C4-2B (cell line): ENCODE measurements at regions not wholly inside any gene's neighbourhood (a gene's known extent, or its start where the extent isn't known, plus 50 kb on each side); places are given as distances from the start of the nearest gene placed in this dataset.

ENCODE experiments used
- CTCF ChIP-seq: fragments of 450-650 bp; conservative IDR thresholded peaks from 2 replicates; pipeline ENCODE4 v1.5.1; 2017; ENCODE audit warnings: mild to moderate bottlenecking
- ZFX ChIP-seq: fragments of 450-650 bp; IDR thresholded peaks from 2 replicates; pipeline ENCODE4 v1.6.1; 2017

GRCh38 chr17:69906306-69906705 is 168.7 kb upstream of the KCNJ16 start:
- no peak for TF ChIP-seq CTCF
- TF ChIP-seq ZFX: no peak
